NB4 (cell line): ENCODE measurements at regions not wholly inside any gene's neighbourhood (a gene's known extent, or its start where the extent isn't known, plus 50 kb on each side); places are given as distances from the start of the nearest gene placed in this dataset.

Experiments used
- CTCF ChIP-seq: IDR thresholded peaks from one replicate; pipeline ENCODE4 v1.5.1; 2012; ENCODE audit warnings: low read depth, low read length
- MYC ChIP-seq: IDR thresholded peaks from 2 replicates; pipeline ENCODE4 v1.6.1; 2011; ENCODE audit warnings: low read depth, low read length
- POLR2A ChIP-seq: IDR thresholded peaks from 2 replicates; pipeline ENCODE4 v1.6.1; 2011; ENCODE audit warnings: mild to moderate bottlenecking; ENCODE audit not compliant: insufficient read length; ENCODE audit errors: extremely low read depth
- TF ChIP-seq, protein P1 (sequence below): IDR thresholded peaks from 2 replicates; pipeline ENCODE4 v1.6.1; 2011; ENCODE audit warnings: low read depth, low read length

DNA sequence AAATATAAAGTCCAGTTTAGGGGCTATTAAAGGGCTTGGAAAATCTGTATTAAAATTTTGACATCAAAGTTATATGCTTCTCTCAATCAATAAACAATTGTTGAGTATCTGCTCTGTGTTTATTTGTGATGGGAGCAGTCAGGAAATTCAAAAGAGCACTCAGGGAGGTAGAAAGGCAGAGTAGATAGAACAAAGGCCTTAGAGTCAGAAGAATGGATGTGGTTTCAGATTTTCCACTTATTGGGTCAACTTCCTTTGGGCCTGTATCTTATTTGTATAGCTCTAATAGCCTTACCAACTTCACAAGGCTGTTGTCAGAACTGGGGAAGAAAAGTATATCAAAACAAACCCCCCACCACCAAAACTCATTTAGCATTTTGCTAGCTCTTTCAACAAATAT lies 302.6 kb downstream of the SPRY2 start:
- no peak for TF ChIP-seq POLR2A
- TF ChIP-seq CTCF, result no peak
- TF ChIP-seq, protein P1, sequence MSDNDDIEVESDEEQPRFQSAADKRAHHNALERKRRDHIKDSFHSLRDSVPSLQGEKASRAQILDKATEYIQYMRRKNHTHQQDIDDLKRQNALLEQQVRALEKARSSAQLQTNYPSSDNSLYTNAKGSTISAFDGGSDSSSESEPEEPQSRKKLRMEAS, result no peak
- no peak for TF ChIP-seq MYC
